IMR-90 (cell line): ENCODE measurements at regions not wholly inside any gene's neighbourhood (a gene's known extent, or its start where the extent isn't known, plus 50 kb on each side); places are given as distances from the start of the nearest gene placed in this dataset.

Experiments used
- ATAC-seq: fragments of 200-7000 bp; cut with Tn5 transposase; 2 replicates; pipeline ENCODE4 v1.9.1; 2020; ENCODE audit warnings: low read depth, mild to moderate bottlenecking, moderate library complexity
- BruUV-seq: library from RNA; stranded (reverse); fragments of 400-500 nt; replicated peaks from 2 replicates; lab custom pipeline; 2021; lab: Mats Ljungman, UMichigan
- CTCF ChIA-PET: fragments of 300-600 bp; formaldehyde crosslinking; extraction: SDS; loops from one replicate; lab custom pipeline; 2021; ENCODE audit warnings: antibody characterized with exemption; lab: Yijun Ruan, JAX
- POLR2A ChIA-PET: fragments of 300-600 bp; sonication (Branson Sonifier 250); formaldehyde crosslinking; loops from one replicate; lab custom pipeline; 2022; ENCODE audit warnings: antibody characterized with exemption; ENCODE audit not compliant: unreplicated experiment; lab: Charles Lee
- DNase-seq: peaks from one replicate; pipeline ENCODE4 v3.0.0; 2013
- H2AFZ ChIP-seq: replicated peaks from 2 replicates; pipeline ENCODE3; 2013; ENCODE audit warnings: low read length, mild to moderate bottlenecking; ENCODE audit not compliant: poor library complexity
- H2AK5ac ChIP-seq: 2 replicates; pipeline ENCODE4 v1.6.1; 2013; ENCODE audit warnings: low read depth, low read length, inconsistent platforms
- H2AK9ac ChIP-seq: replicated peaks from 2 replicates; pipeline ENCODE3; 2013; ENCODE audit warnings: mild to moderate bottlenecking, low read depth, low read length, moderate library complexity; ENCODE audit not compliant: poor library complexity
- H2BK120ac ChIP-seq: 2 replicates; pipeline ENCODE4 v1.6.1; 2013; ENCODE audit warnings: low read depth, low read length, inconsistent platforms
- H2BK15ac ChIP-seq: 3 replicates; pipeline ENCODE4 v1.6.1; 2013; ENCODE audit warnings: low read depth, low read length, inconsistent platforms
- H2BK20ac ChIP-seq: 2 replicates; pipeline ENCODE4 v1.6.1; 2013; ENCODE audit warnings: low read depth, mild to moderate bottlenecking, inconsistent platforms, low read length, moderate library complexity
- H2BK5ac ChIP-seq: 2 replicates; pipeline ENCODE4 v1.6.1; 2013; ENCODE audit warnings: mild to moderate bottlenecking, low read depth, low read length, inconsistent platforms; ENCODE audit not compliant: poor library complexity, severe bottlenecking
- H3K14ac ChIP-seq: replicated peaks from 2 replicates; pipeline ENCODE4 v1.6.1; 2013; ENCODE audit warnings: low read depth, low read length, inconsistent platforms
- H3K18ac ChIP-seq: 2 replicates; pipeline ENCODE4 v1.6.1; 2013; ENCODE audit warnings: low read depth, low read length, control low read depth
- H3K23ac ChIP-seq: 2 replicates; pipeline ENCODE4 v1.6.1; 2013; ENCODE audit warnings: low read depth, low read length, inconsistent platforms
- H3K27ac ChIP-seq: 2 replicates; pipeline ENCODE4 v1.5.1; 2013; ENCODE audit warnings: mild to moderate bottlenecking, control low read depth, low read length; ENCODE audit not compliant: insufficient read depth
- H3K27me3 ChIP-seq: 2 replicates; pipeline ENCODE4 v1.6.1; 2013; ENCODE audit warnings: low read length; ENCODE audit not compliant: control insufficient read depth, insufficient read depth
- H3K36me3 ChIP-seq: 2 replicates; pipeline ENCODE4 v1.6.1; 2013; ENCODE audit warnings: low read length, mixed read lengths; ENCODE audit not compliant: control insufficient read depth, insufficient read depth
- H3K4ac ChIP-seq: 2 replicates; pipeline ENCODE4 v1.6.1; 2013; ENCODE audit warnings: low read depth, low read length, inconsistent platforms
- H3K4me1 ChIP-seq: 2 replicates; pipeline ENCODE4 v1.6.1; 2013; ENCODE audit warnings: low read length, mixed read lengths; ENCODE audit not compliant: control insufficient read depth, insufficient read depth
- H3K4me2 ChIP-seq: 2 replicates; pipeline ENCODE4 v1.6.1; 2013; ENCODE audit warnings: low read depth, mild to moderate bottlenecking, control low read depth, low read length, moderate library complexity
- H3K4me3 ChIP-seq: 2 replicates; pipeline ENCODE4 v1.5.1; 2013; ENCODE audit warnings: low read depth, mild to moderate bottlenecking, control low read depth, low read length, moderate library complexity; ENCODE audit not compliant: insufficient read depth
- H3K56ac ChIP-seq: 2 replicates; pipeline ENCODE4 v1.6.1; 2013; ENCODE audit warnings: low read length, inconsistent platforms; ENCODE audit not compliant: insufficient read depth; ENCODE audit errors: extremely low read depth
- H3K79me1 ChIP-seq, 2 experiments: 2 replicates each; pipeline ENCODE4 v1.6.1; 2013; ENCODE audit warnings: low read length in 2 of 2, inconsistent platforms in 1 of 2, low read depth in 1 of 2
- H3K9ac ChIP-seq: 2 replicates; pipeline ENCODE4 v1.6.1; 2013; ENCODE audit warnings: low read depth, low read length, control low read depth
- H3K9me1 ChIP-seq: 2 replicates; pipeline ENCODE4 v1.6.1; 2013; ENCODE audit warnings: low read length, inconsistent platforms; ENCODE audit not compliant: insufficient read depth
- H3K9me3 ChIP-seq: 2 replicates; pipeline ENCODE4 v1.6.1; 2013; ENCODE audit warnings: low read length; ENCODE audit not compliant: control insufficient read depth, insufficient read depth
- H4K20me1 ChIP-seq: 2 replicates; pipeline ENCODE4 v1.6.1; 2013; ENCODE audit warnings: low read length, inconsistent platforms; ENCODE audit not compliant: insufficient read depth
- H4K5ac ChIP-seq: 2 replicates; pipeline ENCODE4 v1.6.1; 2013; ENCODE audit warnings: mild to moderate bottlenecking, low read depth, low read length, control low read depth
- H4K8ac ChIP-seq, 2 experiments: 2 replicates each; pipeline ENCODE4 v1.6.1; 2013; ENCODE audit warnings: low read depth in 2 of 2, low read length in 2 of 2, control low read depth in 1 of 2, inconsistent platforms in 1 of 2
- H4K91ac ChIP-seq: 2 replicates; pipeline ENCODE4 v1.6.1; 2013; ENCODE audit warnings: low read depth, low read length, inconsistent platforms; ENCODE audit not compliant: insufficient read depth
- MAFK ChIP-seq: IDR thresholded peaks from 2 replicates; pipeline ENCODE4 v1.6.1; 2012; ENCODE audit warnings: low read depth, low read length, improper control_type of control experiment
- WGBS, 2 experiments: methylation state at CpG; one replicate each; pipeline versions ENCODE4 v1.1.5 to v1.1.7; 2013; ENCODE audit warnings: missing lambda C conversion rate in 2 of 2; ENCODE audit not compliant: insufficient read length in 1 of 2; ENCODE audit errors: extremely low coverage in 2 of 2; 5-methylcytosine and 5-hydroxymethylcytosine counted together
- dilution Hi-C: fragments of 300-500 bp; cut with HindIII; formaldehyde crosslinking; loops from one replicate; pipeline ENCODE4 v1.14.3; 2018; ENCODE audit warnings: low sequenced_read_pairs; ENCODE audit not compliant: unreplicated experiment
- in situ Hi-C: fragments of 300-500 bp; cut with MboI; formaldehyde crosslinking; loops from 3 replicates; pipeline ENCODE4 v1.14.3; 2019; ENCODE audit warnings: low sequenced_read_pairs, inconsistent platforms, mixed read lengths
- intact Hi-C: fragments of 100-400 bp; cut with micrococcal nuclease; formaldehyde crosslinking; loops from 2 replicates; pipeline ENCODE4 v1.10.0; 2022

- Histone ChIP-seq H4K20me1 (no peaks in the 10 kb centered on the region), H3K56ac (no peak overlapping the region), H3K9me1 (no peaks in the 10 kb centered on the region), H3K9ac (no peak overlapping the region), H4K91ac (no peak overlapping the region), H2BK20ac (no peak overlapping the region), H2AFZ (no peak overlapping the region), H2BK5ac (no peak overlapping the region), H3K14ac (no peak overlapping the region), H2AK5ac (no peak overlapping the region), H3K27ac (no peak overlapping the region), H2BK120ac (no peak overlapping the region), H4K5ac (no peak overlapping the region), H3K18ac (no peak overlapping the region), H3K4me1 (no peaks in the 10 kb centered on the region), H3K36me3 (no peaks in the 10 kb centered on the region), H3K23ac (no peak overlapping the region), H2AK9ac (no peak overlapping the region), H2BK15ac (no peak overlapping the region), H3K79me1 (no peaks in the 10 kb centered on the region), H3K9me3 (peaks cover 4% of the 10 kb centered on the region; the same call in 1 of the 2 replicates), H3K4me3 (no peak overlapping the region), H3K4me2 (no peak overlapping the region), H3K4ac (no peak overlapping the region), H4K8ac (no peak overlapping the region), H3K27me3 (no peaks in the 10 kb centered on the region)
- ChIA-PET CTCF (no interaction called here), POLR2A (no interaction called here)
- TF ChIP-seq MAFK, result no peak
- ATAC-seq (no peak), DNase-seq (no peak)
- intact Hi-C loops, result no loop called here
- in situ Hi-C loops, result no loop called here
- BruUV-seq, result no TSS peak
- dilution Hi-C loops, result no loop called here
- no CpG with 5 or more reads among the region's 3 CpGs for WGBS, 2 experiments
Measured at GRCh38 chrX:20838477-20838876, 535.7 kb upstream of the CNKSR2 start.
